ENCODE measurements at regions not wholly inside any gene's neighbourhood (a gene's known extent, or its start where the extent isn't known, plus 50 kb on each side); places are given as distances from the start of the nearest gene placed in this dataset.

DNA sequence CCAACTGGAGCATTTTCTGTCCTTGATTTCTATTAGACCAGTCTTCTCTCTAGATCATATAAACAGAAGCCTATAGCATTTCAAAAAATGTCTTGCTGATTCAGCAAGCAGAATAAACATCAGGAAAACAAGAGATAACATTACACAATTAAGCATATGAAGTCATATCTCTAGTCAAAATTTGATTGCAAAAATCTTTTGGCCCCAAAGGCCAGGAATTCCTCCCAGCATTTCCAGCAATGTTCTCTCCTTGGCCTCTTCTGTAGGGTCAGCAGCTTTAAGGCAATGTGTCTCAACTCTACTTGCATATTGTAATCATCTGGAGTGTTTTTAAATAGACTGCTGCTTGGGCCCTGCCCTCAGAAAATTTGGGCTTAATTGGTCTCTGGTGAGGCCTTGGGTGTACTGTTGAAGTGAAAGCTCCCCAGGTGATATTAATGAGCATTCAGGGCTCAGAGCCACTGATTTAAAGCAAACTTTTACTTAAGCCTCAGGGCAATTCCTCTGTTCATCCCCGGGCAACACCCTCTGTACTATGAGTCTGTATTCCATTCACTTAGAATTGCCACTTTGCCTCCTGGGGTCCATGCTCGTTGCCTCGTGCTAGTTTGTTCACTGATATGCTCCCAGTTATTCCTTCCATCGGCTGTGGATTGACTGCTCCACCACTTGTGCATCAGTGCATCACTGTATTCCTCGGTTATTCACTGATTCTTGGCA is 1072.6 kb downstream of the ROBO2 start:
- H2AFZ ChIP-seq = no peak overlapping the region
- H3K4me2 ChIP-seq (ENCODE audit: unreplicated experiment) = no peak overlapping the region
- no peaks in the 10 kb centered on the region for H3K4me1 ChIP-seq (ENCODE audit: insufficient read depth)
- H3K9me2 ChIP-seq (ENCODE audit: insufficient read depth) = no peaks in the 10 kb centered on the region
- H3K79me2 ChIP-seq (ENCODE audit: insufficient read depth) = no peaks in the 10 kb centered on the region
- peaks cover 3% of the 10 kb centered on the region; the same call in 1 of the 2 replicates for H3K27me3 ChIP-seq (replicated peaks; ENCODE audit: insufficient read depth)
- no peak overlapping the region for H3K9ac ChIP-seq
- H3K9me3 ChIP-seq (ENCODE audit: low read depth) = no peaks in the 10 kb centered on the region
- no peaks in the 10 kb centered on the region for H4K20me1 ChIP-seq (ENCODE audit: insufficient read depth)
- DNase-seq = no peak
- TF ChIP-seq EZH2 (IDR thresholded peaks at IDR 0.05; ENCODE audit: insufficient read depth, poor library complexity, severe bottlenecking) (no peak), EZH2phosphoT487 (IDR thresholded peaks at IDR 0.05; ENCODE audit: insufficient read depth, low read depth) (no peak)
- in situ Hi-C loops (cut with MboI) = no loop called here
- no peaks in the 10 kb centered on the region for H3F3A ChIP-seq (ENCODE audit: insufficient read depth)
- WGBS, 2 experiments (ENCODE audit: low coverage in 1 of 2, low lambda C conversion rate in 2 of 2, missing lambda C conversion rate in 2 of 2) = 46 to 57% methylated on average over 5 of the region's 5 CpGs
- no peak overlapping the region for H3K27ac ChIP-seq
- no peaks in the 10 kb centered on the region for H3K36me3 ChIP-seq (ENCODE audit: low read depth)
- H3K4me3 ChIP-seq = no peak overlapping the region

DNA sequence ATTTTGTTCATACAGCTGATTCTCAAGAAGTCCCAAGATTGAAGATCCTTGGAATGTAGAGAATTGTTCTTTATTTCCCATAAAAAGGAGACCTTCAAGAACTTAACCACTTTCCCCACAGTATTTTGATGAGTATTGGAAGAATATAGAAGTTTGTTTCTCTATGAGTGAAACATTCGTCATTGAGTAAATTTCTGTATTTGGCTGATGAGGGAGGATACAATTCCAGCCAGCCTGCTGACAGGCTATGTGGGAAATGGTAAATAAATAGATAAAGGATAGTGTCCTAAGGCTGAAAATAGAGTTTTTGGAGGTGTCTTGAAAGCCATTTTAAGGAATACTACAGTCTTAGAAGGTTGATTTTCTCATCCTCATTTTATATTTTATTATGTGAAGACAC is 1076.1 kb downstream of the ROBO2 start:
- no peak for TF ChIP-seq EZH2 (IDR thresholded peaks at IDR 0.05; ENCODE audit: insufficient read depth, poor library complexity, severe bottlenecking)
- no peak for TF ChIP-seq EZH2phosphoT487 (IDR thresholded peaks at IDR 0.05; ENCODE audit: insufficient read depth, low read depth)
- H3F3A ChIP-seq (ENCODE audit: insufficient read depth) = no peaks in the 10 kb centered on the region
- H3K4me1 ChIP-seq (ENCODE audit: insufficient read depth) = no peaks in the 10 kb centered on the region
- H3K4me2 ChIP-seq (ENCODE audit: unreplicated experiment) = no peak overlapping the region
- no peak overlapping the region for H3K4me3 ChIP-seq
- no peak overlapping the region for H3K27ac ChIP-seq
- no peak overlapping the region for H2AFZ ChIP-seq
- 64 to 75% methylated on average over 1 of the region's 1 CpG for WGBS, 2 experiments (ENCODE audit: low coverage in 1 of 2, low lambda C conversion rate in 2 of 2, missing lambda C conversion rate in 2 of 2)
- peaks cover 3% of the 10 kb centered on the region; the same call in 1 of the 2 replicates for H3K27me3 ChIP-seq (replicated peaks; ENCODE audit: insufficient read depth)
- no peaks in the 10 kb centered on the region for H3K9me2 ChIP-seq (ENCODE audit: insufficient read depth)
- no peak overlapping the region for H3K9ac ChIP-seq
- H4K20me1 ChIP-seq (ENCODE audit: insufficient read depth) = no peaks in the 10 kb centered on the region
- no peak for DNase-seq
- no peaks in the 10 kb centered on the region for H3K36me3 ChIP-seq (ENCODE audit: low read depth)
- no peaks in the 10 kb centered on the region for H3K9me3 ChIP-seq (ENCODE audit: low read depth)
- no peaks in the 10 kb centered on the region for H3K79me2 ChIP-seq (ENCODE audit: insufficient read depth)
- in situ Hi-C loops (cut with MboI) = no loop called here

DNA sequence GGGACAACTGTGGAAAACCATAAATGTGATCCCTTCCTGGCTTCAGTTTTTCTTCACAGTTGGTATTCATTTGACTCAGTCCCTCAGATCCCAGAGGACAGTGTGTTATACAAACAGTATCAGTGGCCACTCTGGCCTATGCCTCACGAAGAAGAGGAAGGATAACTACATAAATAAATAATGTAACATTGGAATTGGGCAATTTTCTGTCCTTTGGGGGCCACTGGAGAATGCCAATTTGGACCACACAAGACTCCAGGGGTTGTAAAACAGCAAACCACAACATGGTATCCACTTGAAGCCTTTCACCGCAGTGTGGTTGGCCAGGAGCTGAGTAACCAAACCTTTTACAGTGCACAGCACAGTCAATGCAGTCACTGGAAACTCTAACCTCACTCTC is 1077.0 kb downstream of the ROBO2 start:
- H3K4me2 ChIP-seq (ENCODE audit: unreplicated experiment) = no peak overlapping the region
- H3K36me3 ChIP-seq (ENCODE audit: low read depth) = no peaks in the 10 kb centered on the region
- no peak for DNase-seq
- H3K4me3 ChIP-seq = no peak overlapping the region
- H3K9me2 ChIP-seq (ENCODE audit: insufficient read depth) = no peaks in the 10 kb centered on the region
- no peak overlapping the region for H3K9ac ChIP-seq
- no peaks in the 10 kb centered on the region for H3F3A ChIP-seq (ENCODE audit: insufficient read depth)
- TF ChIP-seq EZH2phosphoT487 (IDR thresholded peaks at IDR 0.05; ENCODE audit: insufficient read depth, low read depth) = no peak
- no peak for TF ChIP-seq EZH2 (IDR thresholded peaks at IDR 0.05; ENCODE audit: insufficient read depth, poor library complexity, severe bottlenecking)
- peaks cover 3% of the 10 kb centered on the region; the same call in 1 of the 2 replicates for H3K27me3 ChIP-seq (replicated peaks; ENCODE audit: insufficient read depth)
- no peaks in the 10 kb centered on the region for H3K4me1 ChIP-seq (ENCODE audit: insufficient read depth)
- no peaks in the 10 kb centered on the region for H3K79me2 ChIP-seq (ENCODE audit: insufficient read depth)
- in situ Hi-C loops (cut with MboI) = no loop called here
- H4K20me1 ChIP-seq (ENCODE audit: insufficient read depth) = no peaks in the 10 kb centered on the region
- H2AFZ ChIP-seq = no peak overlapping the region
- no peaks in the 10 kb centered on the region for H3K9me3 ChIP-seq (ENCODE audit: low read depth)
- WGBS, 2 experiments (ENCODE audit: low coverage in 1 of 2, low lambda C conversion rate in 2 of 2, missing lambda C conversion rate in 2 of 2) = 32 to 34% methylated on average over 2 of the region's 2 CpGs
- H3K27ac ChIP-seq = no peak overlapping the region

DNA sequence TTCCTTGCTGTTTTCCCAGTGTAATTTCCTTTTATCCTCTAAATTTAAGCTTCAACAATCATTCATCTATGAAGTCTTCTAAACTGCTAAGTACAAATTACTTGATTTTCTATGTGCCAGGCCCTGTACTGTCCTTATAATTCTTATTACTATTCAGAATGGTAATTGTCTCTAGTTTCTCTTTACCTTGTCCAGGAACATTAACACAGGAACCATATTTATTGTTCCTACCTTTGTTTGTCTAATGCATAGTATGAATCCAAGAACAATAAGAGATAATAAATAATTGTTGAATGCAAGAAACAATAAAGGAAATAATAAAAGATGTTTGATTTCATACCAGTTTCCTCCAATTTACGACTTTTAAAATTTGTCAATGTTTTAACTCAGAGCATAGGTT is 1083.2 kb downstream of the ROBO2 start:
- H3K36me3 ChIP-seq (ENCODE audit: low read depth) = no peaks in the 10 kb centered on the region
- in situ Hi-C loops (cut with MboI) = no loop called here
- 38 to 46% methylated on average over 1 of the region's 1 CpG for WGBS, 2 experiments (ENCODE audit: low coverage in 1 of 2, low lambda C conversion rate in 2 of 2, missing lambda C conversion rate in 2 of 2)

More for the DNA sequence above, 1083.2 kb downstream of the ROBO2 start:
- H3K27ac ChIP-seq = no peak overlapping the region
- H3K9me3 ChIP-seq (ENCODE audit: low read depth) = no peaks in the 10 kb centered on the region
- no peaks in the 10 kb centered on the region for H3K27me3 ChIP-seq (replicated peaks; ENCODE audit: insufficient read depth)
- TF ChIP-seq EZH2phosphoT487 (IDR thresholded peaks at IDR 0.05; ENCODE audit: insufficient read depth, low read depth) (no peak), EZH2 (IDR thresholded peaks at IDR 0.05; ENCODE audit: insufficient read depth, poor library complexity, severe bottlenecking) (no peak)
- H3K4me3 ChIP-seq = no peak overlapping the region
- no peak overlapping the region for H3K4me2 ChIP-seq (ENCODE audit: unreplicated experiment)
- no peak overlapping the region for H2AFZ ChIP-seq
- no peaks in the 10 kb centered on the region for H4K20me1 ChIP-seq (ENCODE audit: insufficient read depth)
- H3K9me2 ChIP-seq (ENCODE audit: insufficient read depth) = no peaks in the 10 kb centered on the region
- DNase-seq = no peak
- H3K79me2 ChIP-seq (ENCODE audit: insufficient read depth) = no peaks in the 10 kb centered on the region
- no peak overlapping the region for H3K9ac ChIP-seq
- H3F3A ChIP-seq (ENCODE audit: insufficient read depth) = no peaks in the 10 kb centered on the region
- H3K4me1 ChIP-seq (ENCODE audit: insufficient read depth) = no peaks in the 10 kb centered on the region

All from GM23248 (cell line).